CD8-positive, alpha-beta memory T cell (primary cell): ENCODE measurements at regions not wholly inside any gene's neighbourhood (a gene's known extent, or its start where the extent isn't known, plus 50 kb on each side); places are given as distances from the start of the nearest gene placed in this dataset.

Experiments
- CTCF ChIA-PET: fragments of 350-600 bp; sonication (Branson Sonifier 250); formaldehyde crosslinking; loops from one replicate; lab custom pipeline; 2021; ENCODE audit warnings: antibody characterized with exemption; lab: Charles Lee
- POLR2A ChIA-PET: fragments of 350-600 bp; sonication (Branson Sonifier 250); formaldehyde crosslinking; loops from one replicate; lab custom pipeline; 2021; ENCODE audit warnings: antibody characterized with exemption; lab: Charles Lee
- DNase-seq, 5 donors: peaks; one replicate each; pipeline versions ENCODE4 v3.0.0 to v3.0.0-alpha.2; 2020 to 2022; ENCODE audit warnings: mixed read lengths in 1 of 5
- H3K27ac ChIP-seq: one replicate; pipeline ENCODE4 v1.7.0; 2013; ENCODE audit warnings: low read depth, mild to moderate bottlenecking, low read length, moderate library complexity
- H3K27me3 ChIP-seq: 2 replicates; pipeline ENCODE4 v1.7.0; 2013; ENCODE audit warnings: low read length, mild to moderate bottlenecking; ENCODE audit not compliant: insufficient read depth, poor library complexity, severe bottlenecking
- H3K36me3 ChIP-seq: 2 replicates; pipeline ENCODE4 v1.7.0; 2013; ENCODE audit warnings: mild to moderate bottlenecking, low read length, moderate library complexity; ENCODE audit not compliant: insufficient read depth
- H3K4me1 ChIP-seq: 2 replicates; pipeline ENCODE4 v1.7.0; 2013; ENCODE audit warnings: mild to moderate bottlenecking, low read length, moderate library complexity; ENCODE audit not compliant: insufficient read depth
- H3K4me3 ChIP-seq: 2 replicates; pipeline ENCODE4 v1.7.0; 2013; ENCODE audit warnings: mild to moderate bottlenecking, low read length
- H3K9me3 ChIP-seq: 2 replicates; pipeline ENCODE4 v1.7.0; 2013; ENCODE audit warnings: mild to moderate bottlenecking, low read length
- H3K27ac Mint-ChIP-seq, 8 donors: one replicate each; pipeline ENCODE4 v1.8.0; 2020 to 2021; ENCODE audit warnings: mixed read lengths in 8 of 8, mild to moderate bottlenecking in 6 of 8, inconsistent platforms in 3 of 8, moderate library complexity in 3 of 8
- H3K27me3 Mint-ChIP-seq, 2 donors: one replicate each; pipeline ENCODE4 v1.8.0; 2020 to 2021; ENCODE audit warnings: mixed read lengths in 2 of 2, mild to moderate bottlenecking in 1 of 2, moderate library complexity in 1 of 2
- H3K36me3 Mint-ChIP-seq, 3 donors: one replicate each; pipeline ENCODE4 v1.8.0; 2020 to 2021; ENCODE audit warnings: mixed read lengths in 3 of 3, inconsistent platforms in 1 of 3, mild to moderate bottlenecking in 1 of 3
- H3K4me1 Mint-ChIP-seq, 3 donors: one replicate each; pipeline ENCODE4 v1.8.0; 2020 to 2021; ENCODE audit warnings: mixed read lengths in 3 of 3, inconsistent platforms in 1 of 3, mild to moderate bottlenecking in 1 of 3
- H3K4me3 Mint-ChIP-seq, 7 donors: one replicate each; pipeline ENCODE4 v1.8.0; 2020 to 2021; ENCODE audit warnings: mixed read lengths in 7 of 7, mild to moderate bottlenecking in 6 of 7, moderate library complexity in 4 of 7, inconsistent platforms in 2 of 7
- H3K9me3 Mint-ChIP-seq, 5 donors: one replicate each; pipeline ENCODE4 v1.8.0; 2020 to 2022; ENCODE audit warnings: mixed read lengths in 5 of 5, mild to moderate bottlenecking in 3 of 5, moderate library complexity in 2 of 5, inconsistent platforms in 1 of 5

DNA sequence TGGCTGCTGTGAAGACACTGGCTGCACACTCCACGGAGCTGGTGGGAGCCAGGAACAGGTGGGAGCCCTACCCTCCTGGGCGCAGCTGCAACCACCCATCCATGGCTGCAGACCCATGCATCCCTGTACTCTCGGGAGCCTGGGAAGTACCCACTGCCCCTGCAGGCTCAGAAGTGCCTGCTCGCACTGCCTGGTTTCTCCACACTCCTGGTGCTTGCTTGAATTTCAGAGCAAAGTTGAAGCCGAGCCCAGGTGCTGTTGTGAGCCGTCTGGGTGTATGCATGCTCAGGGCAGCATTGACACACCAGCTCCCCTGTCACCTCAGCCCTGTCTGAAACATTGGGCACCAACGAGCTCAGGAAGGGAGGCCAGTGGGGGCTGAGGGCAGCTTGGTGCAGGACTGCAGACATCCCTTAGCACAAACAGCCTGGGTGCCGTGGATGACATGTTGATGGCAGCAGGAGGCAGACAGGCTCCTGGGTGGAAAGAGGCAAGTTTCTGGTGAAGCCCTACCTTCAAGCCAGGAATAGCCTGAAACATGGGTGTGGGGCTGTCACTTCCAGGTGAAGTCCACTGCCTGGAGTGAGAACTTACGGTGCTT, 585.9 kb downstream of the PCDH18 start:
- Histone ChIP-seq H3K36me3 (no peaks in the 10 kb centered on the region), H3K9me3 (no peaks in the 10 kb centered on the region), H3K4me1 (no peaks in the 10 kb centered on the region), H3K27me3 (no peaks in the 10 kb centered on the region), H3K4me3 (no peak overlapping the region), H3K27ac (no peak overlapping the region)
- ChIA-PET CTCF (no interaction called here), POLR2A (no interaction called here)
- no peaks in the 10 kb centered on the region for H3K4me1 Mint-ChIP-seq
- no peak overlapping the region for H3K4me3 Mint-ChIP-seq
- DNase-seq: no peak
- H3K27ac Mint-ChIP-seq: no peak overlapping the region
- H3K27me3 Mint-ChIP-seq: no peaks in the 10 kb centered on the region
- no peaks in the 10 kb centered on the region for H3K36me3 Mint-ChIP-seq
- H3K9me3 Mint-ChIP-seq: peaks cover 0 to 20% (median 5%) of the 10 kb centered on the region in 5 donors

- no peaks in the 10 kb centered on the region for H3K36me3 Mint-ChIP-seq
- Histone ChIP-seq H3K27ac (no peak overlapping the region), H3K27me3 (no peaks in the 10 kb centered on the region), H3K36me3 (no peaks in the 10 kb centered on the region), H3K9me3 (no peaks in the 10 kb centered on the region), H3K4me1 (no peaks in the 10 kb centered on the region), H3K4me3 (no peak overlapping the region)
- ChIA-PET CTCF (no interaction called here), POLR2A (no interaction called here)
- no peak for DNase-seq
- H3K4me3 Mint-ChIP-seq: no peak overlapping the region
- no peaks in the 10 kb centered on the region for H3K4me1 Mint-ChIP-seq
- no peak overlapping the region for H3K27ac Mint-ChIP-seq
- no peaks in the 10 kb centered on the region for H3K27me3 Mint-ChIP-seq
- peaks cover 3 to 9% (median 4%) of the 10 kb centered on the region in 5 donors for H3K9me3 Mint-ChIP-seq
Measured at GRCh38 chr4:136939781-136940180, 592.5 kb downstream of the PCDH18 start.

DNA sequence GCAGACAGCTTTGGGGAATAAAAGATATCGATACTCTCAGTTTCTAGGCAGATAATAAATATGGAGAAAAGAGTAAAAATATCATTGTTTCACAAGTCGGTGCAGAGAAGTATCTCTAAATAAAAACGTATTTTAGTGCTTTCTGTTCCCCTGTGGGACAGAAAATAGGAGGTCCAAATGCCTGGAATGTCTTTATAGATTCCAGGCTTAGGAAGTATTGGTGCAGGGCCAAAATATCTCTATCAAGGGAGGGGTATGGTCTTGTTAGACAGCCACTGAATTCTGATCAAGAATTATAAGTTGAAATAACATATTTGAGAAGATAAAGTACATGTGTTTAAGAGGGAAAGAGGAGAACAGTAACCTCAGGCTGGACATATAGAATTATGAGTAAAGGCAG, 596.4 kb downstream of the PCDH18 start:
- H3K36me3 Mint-ChIP-seq: no peaks in the 10 kb centered on the region

DNA sequence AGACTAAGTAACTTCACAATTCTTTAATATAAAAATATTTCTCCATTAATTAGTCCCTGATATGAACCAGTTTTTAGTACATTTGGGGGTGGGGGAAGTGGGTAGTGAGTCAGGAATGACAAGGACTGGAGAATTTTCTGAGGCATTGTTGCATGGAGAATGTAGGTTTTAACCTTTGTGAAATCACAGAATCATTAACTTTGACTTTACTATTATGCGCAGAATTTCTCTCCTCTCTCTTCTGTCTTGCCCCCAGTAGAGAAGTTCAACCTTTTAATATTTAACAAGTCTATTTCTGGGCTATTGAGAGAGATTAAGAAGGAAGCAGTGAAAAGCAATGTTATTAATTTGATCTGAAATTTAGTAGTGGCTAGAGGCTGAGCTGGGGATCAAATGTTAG, 597.0 kb downstream of the PCDH18 start:
- no peak overlapping the region for H3K27ac Mint-ChIP-seq
- Histone ChIP-seq H3K9me3 (no peaks in the 10 kb centered on the region), H3K27ac (no peak overlapping the region), H3K36me3 (no peaks in the 10 kb centered on the region), H3K4me1 (no peaks in the 10 kb centered on the region), H3K4me3 (no peak overlapping the region), H3K27me3 (no peaks in the 10 kb centered on the region)
- peaks cover 0 to 7% (median 4%) of the 10 kb centered on the region in 5 donors for H3K9me3 Mint-ChIP-seq
- H3K4me3 Mint-ChIP-seq: no peak overlapping the region
- no peaks in the 10 kb centered on the region for H3K36me3 Mint-ChIP-seq
- H3K4me1 Mint-ChIP-seq: no peaks in the 10 kb centered on the region
- ChIA-PET CTCF (no interaction called here), POLR2A (no interaction called here)
- no peak for DNase-seq
- H3K27me3 Mint-ChIP-seq: no peaks in the 10 kb centered on the region

More for the DNA sequence above, 596.4 kb downstream of the PCDH18 start:
- H3K27ac Mint-ChIP-seq: no peak overlapping the region
- H3K4me1 Mint-ChIP-seq: no peaks in the 10 kb centered on the region
- no peaks in the 10 kb centered on the region for H3K36me3 ChIP-seq
- H3K27ac ChIP-seq: no peak overlapping the region
- DNase-seq: no peak
- H3K4me3 Mint-ChIP-seq: no peak overlapping the region
- H3K27me3 ChIP-seq: no peaks in the 10 kb centered on the region
- H3K9me3 ChIP-seq: no peaks in the 10 kb centered on the region
- peaks cover 0 to 7% (median 4%) of the 10 kb centered on the region in 5 donors for H3K9me3 Mint-ChIP-seq
- H3K27me3 Mint-ChIP-seq: no peaks in the 10 kb centered on the region
- H3K4me1 ChIP-seq: no peaks in the 10 kb centered on the region
- POLR2A ChIA-PET: no interaction called here
- H3K4me3 ChIP-seq: no peak overlapping the region
- CTCF ChIA-PET: no interaction called here

GRCh38 chr4:136934601-136935000, 597.7 kb downstream of the PCDH18 start:
- ChIA-PET CTCF (no interaction called here), POLR2A (no interaction called here)
- Mint-ChIP-seq H3K4me3 (no peak overlapping the region), H3K27ac (no peak overlapping the region), H3K9me3 (peaks cover 3 to 11% (median 4%) of the 10 kb centered on the region in 5 donors), H3K4me1 (no peaks in the 10 kb centered on the region), H3K27me3 (no peaks in the 10 kb centered on the region), H3K36me3 (no peaks in the 10 kb centered on the region)
- Histone ChIP-seq H3K9me3 (no peaks in the 10 kb centered on the region), H3K36me3 (no peaks in the 10 kb centered on the region), H3K27me3 (no peaks in the 10 kb centered on the region), H3K27ac (no peak overlapping the region), H3K4me3 (no peak overlapping the region), H3K4me1 (no peaks in the 10 kb centered on the region)
- no peak for DNase-seq

GRCh38 chr4:136931781-136932180, 600.5 kb downstream of the PCDH18 start:
- no peaks in the 10 kb centered on the region for H3K27me3 ChIP-seq
- no peak for DNase-seq
- no peaks in the 10 kb centered on the region for H3K4me1 Mint-ChIP-seq
- peaks cover 8 to 17% (median 9%) of the 10 kb centered on the region in 5 donors for H3K9me3 Mint-ChIP-seq
- H3K4me3 ChIP-seq: no peak overlapping the region
- no peaks in the 10 kb centered on the region for H3K27me3 Mint-ChIP-seq
- ChIA-PET POLR2A (no interaction called here), CTCF (no interaction called here)
- no peaks in the 10 kb centered on the region for H3K4me1 ChIP-seq
- H3K27ac Mint-ChIP-seq: no peak overlapping the region
- H3K36me3 ChIP-seq: no peaks in the 10 kb centered on the region
- no peaks in the 10 kb centered on the region for H3K36me3 Mint-ChIP-seq
- H3K9me3 ChIP-seq: no peaks in the 10 kb centered on the region
- H3K27ac ChIP-seq: no peak overlapping the region
- no peak overlapping the region for H3K4me3 Mint-ChIP-seq

- Histone ChIP-seq H3K4me1 (no peaks in the 10 kb centered on the region), H3K27ac (no peak overlapping the region), H3K9me3 (no peaks in the 10 kb centered on the region), H3K4me3 (no peak overlapping the region), H3K36me3 (no peaks in the 10 kb centered on the region), H3K27me3 (no peaks in the 10 kb centered on the region)
- no peak overlapping the region for H3K27ac Mint-ChIP-seq
- no peaks in the 10 kb centered on the region for H3K4me1 Mint-ChIP-seq
- DNase-seq: no peak
- no peaks in the 10 kb centered on the region for H3K36me3 Mint-ChIP-seq
- POLR2A ChIA-PET: no interaction called here
- H3K27me3 Mint-ChIP-seq: no peaks in the 10 kb centered on the region
- H3K9me3 Mint-ChIP-seq: peaks cover 8 to 14% (median 9%) of the 10 kb centered on the region in 5 donors
- CTCF ChIA-PET: no interaction called here
- no peak overlapping the region for H3K4me3 Mint-ChIP-seq
Measured at GRCh38 chr4:136928957-136929411, 603.3 kb downstream of the PCDH18 start.

- ChIA-PET CTCF (no interaction called here), POLR2A (no interaction called here)
- Histone ChIP-seq H3K9me3 (no peaks in the 10 kb centered on the region), H3K27ac (no peak overlapping the region), H3K36me3 (no peaks in the 10 kb centered on the region), H3K4me3 (no peak overlapping the region), H3K4me1 (no peaks in the 10 kb centered on the region), H3K27me3 (no peaks in the 10 kb centered on the region)
- Mint-ChIP-seq H3K27me3 (no peaks in the 10 kb centered on the region), H3K9me3 (peaks cover 8 to 14% (median 9%) of the 10 kb centered on the region in 5 donors), H3K27ac (no peak overlapping the region), H3K4me3 (no peak overlapping the region), H3K36me3 (no peaks in the 10 kb centered on the region), H3K4me1 (no peaks in the 10 kb centered on the region)
- DNase-seq: no peak
Measured at GRCh38 chr4:136927172-136927571, 605.1 kb downstream of the PCDH18 start.
